GM21381 (cell line): ENCODE measurements at regions not wholly inside any gene's neighbourhood (a gene's known extent, or its start where the extent isn't known, plus 50 kb on each side); places are given as distances from the start of the nearest gene placed in this dataset.

Experiments used
- ATAC-seq: cut with Tn5 transposase; IDR thresholded peaks from one replicate; pipeline ENCODE4 v1.9.1; 2021; ENCODE audit warnings: mild to moderate bottlenecking, moderate library complexity; ENCODE audit not compliant: unreplicated experiment

DNA sequence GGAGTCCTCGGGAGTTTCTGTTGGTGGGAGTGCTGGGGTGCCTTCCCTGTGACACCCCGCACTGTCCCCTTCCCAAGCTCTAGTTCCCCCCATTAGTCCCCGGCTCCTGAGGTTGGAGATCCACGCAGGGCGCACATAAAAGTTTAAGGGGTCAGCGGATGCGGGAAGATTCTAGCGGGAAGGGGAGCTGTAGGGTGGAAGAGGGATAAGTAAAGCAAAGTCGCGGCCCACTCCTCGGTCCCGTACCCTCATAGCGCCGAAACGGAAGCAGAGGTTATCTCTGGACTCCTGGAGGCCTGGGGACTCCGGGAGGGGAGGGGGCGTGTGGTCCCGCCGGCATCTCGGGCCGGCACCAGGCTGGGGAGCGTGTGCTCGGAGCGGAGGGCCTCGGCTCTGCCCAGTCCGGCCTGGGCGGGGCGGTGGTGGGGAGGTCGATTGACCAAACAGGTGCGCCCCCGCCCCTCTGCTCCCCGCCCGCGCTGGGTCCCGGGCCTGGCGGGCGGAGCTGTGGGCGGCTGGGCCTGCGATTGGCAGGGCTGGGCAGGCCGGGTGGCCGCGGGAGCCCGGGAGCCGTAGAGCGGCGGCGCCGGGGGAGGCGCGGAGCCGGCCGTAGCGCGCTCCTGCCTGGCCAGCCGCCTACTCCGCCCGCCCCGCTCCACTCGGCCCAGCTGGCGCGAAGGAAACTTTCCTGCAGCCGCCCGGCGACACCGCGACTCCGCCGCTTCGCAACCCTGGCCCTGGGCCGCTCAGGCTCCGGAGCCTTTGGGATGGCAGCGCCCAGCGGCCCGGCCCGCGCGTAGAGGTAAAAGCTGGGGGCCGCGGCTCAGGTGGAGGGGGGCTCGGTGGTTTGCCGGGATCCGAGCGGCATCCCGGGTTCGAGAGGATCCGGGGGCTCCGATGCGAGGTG is 52.2 kb upstream of the DAB2IP start:
- no peak for ATAC-seq

GRCh38 chr9:121599872-121600585 is 51.4 kb upstream of the DAB2IP start:
- ATAC-seq, result no peak

GRCh38 chr9:121601194-121601593 is 50.2 kb upstream of the DAB2IP start:
- ATAC-seq, result no peak
